HG02938 (cell line): ENCODE measurements at regions not wholly inside any gene's neighbourhood (a gene's known extent, or its start where the extent isn't known, plus 50 kb on each side); places are given as distances from the start of the nearest gene placed in this dataset.
A peak's percentile ranks its signal among the peaks of the same experiment; 100 is the strongest.
"Not testable (repeated sequence)": the region's sequence is repeated elsewhere in the genome, so short reads cannot be mapped to it uniquely, and the experiment has no call there.

Experiments used
- ATAC-seq: cut with Tn5 transposase; IDR thresholded peaks from one replicate; pipeline ENCODE4 v1.9.1; 2021; ENCODE audit warnings: mild to moderate bottlenecking, moderate library complexity; ENCODE audit not compliant: unreplicated experiment

GRCh38 chr11:96506953-96507354 lies 117.1 kb downstream of the JRKL start:
- no peak for ATAC-seq

GRCh38 chr11:96508861-96509260 lies 119.0 kb downstream of the JRKL start:
- no peak for ATAC-seq

- ATAC-seq = no peak
Measured at GRCh38 chr11:96520939-96521338, 131.1 kb downstream of the JRKL start.

DNA sequence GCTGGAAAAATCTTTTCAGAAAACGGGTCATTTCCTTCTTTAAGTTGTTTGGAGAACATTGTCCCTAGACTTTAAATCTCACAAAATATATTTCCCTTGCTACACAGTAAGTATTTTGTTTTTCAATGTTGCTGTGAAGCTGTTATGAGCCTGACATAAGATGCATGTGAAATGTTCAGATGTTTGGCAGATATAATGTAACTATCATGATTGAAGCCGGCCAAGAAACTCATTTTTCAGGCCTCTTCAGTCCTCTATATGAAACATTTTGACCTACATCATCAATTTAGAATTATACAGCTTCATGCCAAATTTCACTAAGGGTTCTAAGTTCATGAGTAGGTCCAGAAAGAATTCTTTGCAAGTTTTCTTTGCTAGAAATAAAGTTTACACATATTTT lies 133.8 kb downstream of the JRKL start:
- no peak for ATAC-seq

GRCh38 chr11:96524475-96524874 lies 134.7 kb downstream of the JRKL start:
- ATAC-seq = no peak

GRCh38 chr11:96530473-96530872 lies 140.7 kb downstream of the JRKL start:
- ATAC-seq = no peak

DNA sequence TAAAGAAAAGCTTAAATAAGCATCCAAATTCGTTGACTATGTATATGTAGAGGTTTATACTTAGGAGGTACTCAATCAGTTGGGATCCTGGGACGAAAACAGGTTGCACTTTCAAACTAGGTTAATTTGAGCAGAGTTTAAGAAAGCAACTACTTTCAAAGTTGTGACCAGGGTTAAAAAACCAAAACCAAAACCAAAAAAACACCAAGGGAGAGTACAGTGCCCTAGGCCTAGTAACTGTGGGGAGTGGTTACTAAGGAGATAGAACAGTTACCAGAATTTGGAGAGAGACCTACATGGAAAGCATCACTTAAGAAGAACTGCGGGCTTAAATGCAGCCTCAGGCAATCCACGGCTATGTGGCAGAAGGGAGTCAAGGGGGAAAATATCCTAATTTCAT lies 148.3 kb downstream of the JRKL start:
- peak; percentile 45 for ATAC-seq

DNA sequence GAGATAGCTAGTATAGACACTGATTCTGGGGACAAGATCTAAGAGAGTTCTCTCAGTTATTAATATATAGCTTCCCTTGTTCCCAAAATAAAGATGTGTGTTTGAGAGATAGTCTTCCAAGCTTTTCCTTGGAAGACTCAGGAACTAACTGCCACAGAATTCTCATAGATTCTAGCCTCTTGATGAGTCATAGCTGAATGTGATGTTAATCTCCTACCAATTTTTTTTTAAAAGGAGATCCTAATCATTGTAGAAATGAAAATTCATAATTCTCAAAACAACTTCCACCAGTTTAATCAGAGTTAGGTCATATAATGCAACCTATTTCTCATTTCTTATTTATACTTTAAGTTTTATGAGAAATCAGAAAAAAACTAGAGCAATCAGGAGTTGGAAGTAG lies 148.8 kb downstream of the JRKL start:
- no peak for ATAC-seq

DNA sequence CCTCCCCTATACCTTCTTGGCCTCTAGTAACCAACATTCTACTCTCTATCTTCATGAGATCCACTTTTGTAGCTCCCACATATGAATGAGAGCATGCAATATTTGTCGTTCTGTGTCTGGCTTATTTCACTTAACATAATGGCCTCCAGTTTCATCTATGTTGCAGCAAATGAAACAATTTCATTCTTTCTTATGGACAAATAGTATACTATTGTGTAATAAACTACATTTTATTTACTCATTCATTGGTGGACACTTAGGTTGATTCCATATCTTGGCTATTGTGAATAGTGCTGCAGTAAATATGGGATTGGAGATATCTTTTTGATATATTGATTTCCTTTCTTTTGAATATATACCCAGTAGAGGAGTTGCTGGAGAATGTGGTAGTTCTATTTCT lies 151.1 kb downstream of the JRKL start:
- ATAC-seq = no peak

DNA sequence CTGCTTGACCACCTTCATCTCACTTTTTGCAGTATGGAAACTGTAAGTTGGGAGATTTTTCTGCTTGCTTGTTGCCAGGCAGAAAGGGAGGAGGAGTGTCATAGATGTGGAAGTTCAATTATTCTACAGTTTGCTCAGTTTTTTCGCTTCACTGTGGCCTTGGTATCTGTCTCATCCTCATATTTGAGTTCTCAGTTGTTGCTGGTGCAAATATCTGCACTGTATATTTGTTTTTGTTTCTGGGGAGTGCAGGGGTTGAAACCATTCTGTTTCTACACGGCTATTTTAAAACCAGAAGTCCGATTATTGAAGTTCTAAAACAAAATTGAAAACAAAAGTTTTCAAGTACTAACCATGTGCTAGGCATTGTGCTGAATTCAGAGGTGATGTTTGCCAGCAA lies 153.4 kb downstream of the JRKL start:
- no peak for ATAC-seq

DNA sequence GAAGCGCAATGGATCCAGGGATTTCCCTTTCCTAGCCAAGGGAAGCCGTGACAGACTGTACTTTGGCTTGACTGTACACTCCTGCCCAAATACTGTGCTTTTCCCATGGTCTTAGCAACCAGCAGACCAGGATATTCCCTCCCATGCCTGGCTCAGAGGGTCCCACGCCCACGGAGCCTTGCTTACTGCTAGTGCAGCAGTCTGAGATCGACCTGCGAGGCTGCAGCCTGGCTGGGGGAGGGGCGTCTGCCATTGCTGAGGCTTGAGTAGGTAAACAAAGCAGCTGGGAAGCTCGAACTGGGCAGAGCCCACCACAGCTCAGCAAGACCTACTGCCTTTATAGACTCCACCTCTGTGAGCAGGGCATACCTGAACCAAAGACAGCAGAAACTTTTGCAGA lies 155.4 kb downstream of the JRKL start:
- not testable (repeated sequence) for ATAC-seq

GRCh38 chr11:96551136-96551535 lies 161.3 kb downstream of the JRKL start:
- ATAC-seq = no peak

DNA sequence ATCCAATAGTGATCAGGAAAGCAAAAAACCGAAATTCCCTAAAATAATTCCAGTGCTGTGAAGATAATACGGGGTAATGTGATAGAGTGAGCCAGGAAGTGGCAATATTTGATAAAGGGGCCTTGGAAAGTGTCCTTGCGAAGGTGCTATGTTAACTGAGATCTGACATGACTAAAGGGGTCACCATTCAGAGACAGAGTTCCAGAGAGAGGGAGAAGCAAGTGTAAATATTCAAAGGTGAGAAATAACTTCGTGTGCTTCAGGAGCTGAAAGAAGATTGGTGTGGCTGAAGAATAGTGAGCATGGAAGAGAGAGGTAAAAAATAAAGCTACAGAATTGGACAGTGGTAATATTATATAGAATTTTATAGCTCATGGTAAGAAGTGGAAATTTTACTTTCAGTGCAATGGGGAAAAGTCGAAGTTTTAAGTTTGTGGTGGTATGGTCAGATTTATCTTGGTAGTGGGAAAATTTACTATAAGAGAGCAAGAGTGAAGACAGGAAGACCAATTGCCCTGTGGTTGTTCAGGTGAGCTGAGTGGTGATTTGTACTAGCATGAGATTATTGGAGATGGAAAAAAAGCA lies 164.5 kb downstream of the JRKL start:
- no peak for ATAC-seq

GRCh38 chr11:96555826-96556225 lies 166.0 kb downstream of the JRKL start:
- not testable (repeated sequence) for ATAC-seq

GRCh38 chr11:96560727-96561126 lies 170.9 kb downstream of the JRKL start:
- ATAC-seq = not testable (repeated sequence)

GRCh38 chr11:96567176-96567575 lies 177.4 kb downstream of the JRKL start:
- no peak for ATAC-seq

GRCh38 chr11:96567667-96568066 lies 177.9 kb downstream of the JRKL start:
- no peak for ATAC-seq

DNA sequence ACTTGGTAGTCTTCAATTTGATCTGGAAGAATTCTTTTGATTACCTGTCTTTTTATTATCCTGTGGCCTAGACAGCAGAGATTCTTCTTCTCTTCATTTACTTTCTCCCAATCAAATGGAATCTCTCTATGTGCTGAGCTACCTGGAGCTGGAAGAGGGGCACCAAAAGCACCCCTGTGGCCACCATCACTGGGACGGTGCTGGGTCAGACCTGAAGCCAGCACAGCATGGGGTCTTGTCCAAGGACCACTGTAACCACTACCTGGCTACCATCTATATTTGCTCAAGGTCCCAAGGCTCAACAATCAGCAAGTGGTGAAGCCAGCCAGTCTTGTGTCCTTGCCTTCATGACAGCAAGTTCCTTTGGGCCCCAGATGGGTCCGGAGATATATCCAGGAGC lies 186.6 kb downstream of the JRKL start:
- no peak for ATAC-seq

GRCh38 chr11:96578379-96578778 lies 188.6 kb downstream of the JRKL start:
- ATAC-seq = no peak

DNA sequence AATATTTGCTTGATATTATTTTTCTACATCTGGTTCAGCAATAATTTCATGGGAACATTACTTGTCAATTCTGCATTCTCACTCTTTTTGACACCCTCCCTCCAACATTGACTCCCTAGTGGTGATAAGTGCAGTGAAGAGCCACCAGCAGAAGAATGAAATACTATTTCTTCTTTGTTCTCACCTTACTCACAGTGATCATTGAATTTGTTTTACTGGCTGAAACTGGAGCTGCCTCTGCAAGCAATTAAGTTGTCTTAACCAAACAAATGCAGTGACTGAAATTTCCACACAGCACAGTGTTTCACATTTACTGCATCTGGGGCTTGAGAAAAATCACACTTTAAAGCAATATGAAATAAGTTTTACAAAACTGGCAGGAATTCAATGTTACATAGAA lies 189.8 kb downstream of the JRKL start:
- ATAC-seq = no peak

GRCh38 chr11:96580476-96581040 lies 190.7 kb downstream of the JRKL start:
- ATAC-seq = no peak

DNA sequence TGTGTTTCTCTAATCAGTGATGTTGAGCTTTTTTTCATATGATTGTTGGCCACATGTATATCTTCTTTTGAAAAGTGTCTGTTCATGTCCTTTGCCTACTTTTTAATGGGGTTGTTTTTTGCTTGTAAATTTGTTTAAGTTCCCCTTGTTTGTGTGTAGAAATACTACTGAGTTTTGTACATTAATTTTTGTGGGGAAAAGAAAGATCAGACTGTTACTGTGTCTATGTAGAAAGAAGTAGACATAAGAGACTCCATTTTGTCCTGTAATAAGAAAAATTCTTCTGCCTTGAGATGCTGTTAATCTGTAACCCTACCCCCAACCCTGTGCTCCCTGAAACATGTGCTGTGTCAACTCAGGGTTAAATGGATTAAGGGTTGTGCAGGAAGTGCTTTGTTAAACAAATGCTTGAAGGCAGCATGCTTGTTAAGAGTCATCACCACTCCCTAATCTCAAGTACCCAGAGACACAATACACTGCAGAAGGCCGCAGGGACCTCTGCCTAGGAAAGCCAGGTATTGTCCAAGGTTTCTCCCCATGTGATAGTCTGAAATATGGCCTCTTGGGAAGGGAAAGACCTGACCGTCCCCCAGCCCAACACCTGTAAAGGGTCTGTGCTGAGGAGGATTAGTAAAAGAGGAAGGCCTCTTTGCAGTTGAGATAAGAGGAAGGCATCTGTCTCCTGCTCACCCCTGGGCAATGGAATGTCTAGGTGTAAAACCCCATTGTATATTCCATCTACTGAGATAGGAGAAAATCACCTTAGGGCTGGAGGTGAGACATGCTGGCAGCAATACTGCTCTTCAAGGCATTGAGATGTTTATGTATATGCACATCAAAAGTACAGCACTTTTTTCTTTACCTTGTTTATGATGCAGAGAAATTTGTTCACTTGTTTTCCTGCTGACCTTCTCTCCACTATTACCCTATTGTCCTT lies 196.4 kb downstream of the JRKL start:
- ATAC-seq = not testable (repeated sequence)
